HEK293T (cell line): ENCODE measurements at regions not wholly inside any gene's neighbourhood (a gene's known extent, or its start where the extent isn't known, plus 50 kb on each side); places are given as distances from the start of the nearest gene placed in this dataset.

ENCODE experiments used
- ARNT ChIP-seq: fragments of 450-650 bp; IDR thresholded peaks from 2 replicates; pipeline ENCODE4 v1.6.1; 2017; ENCODE audit warnings: mild to moderate bottlenecking
- ELF4 ChIP-seq: fragments of 450-650 bp; IDR thresholded peaks from 2 replicates; pipeline ENCODE4 v1.6.1; 2017; ENCODE audit warnings: antibody characterized with exemption
- PKNOX1 ChIP-seq: fragments of 450-650 bp; IDR thresholded peaks from 2 replicates; pipeline ENCODE4 v1.6.1; 2016

GRCh38 chr6:105868823-105869460 lies 217.2 kb upstream of the PRDM1 start:
- TF ChIP-seq PKNOX1 (no peak), ARNT (no peak), ELF4 (no peak)
